ENCODE measurements at regions not wholly inside any gene's neighbourhood (a gene's known extent, or its start where the extent isn't known, plus 50 kb on each side); places are given as distances from the start of the nearest gene placed in this dataset.

DNA sequence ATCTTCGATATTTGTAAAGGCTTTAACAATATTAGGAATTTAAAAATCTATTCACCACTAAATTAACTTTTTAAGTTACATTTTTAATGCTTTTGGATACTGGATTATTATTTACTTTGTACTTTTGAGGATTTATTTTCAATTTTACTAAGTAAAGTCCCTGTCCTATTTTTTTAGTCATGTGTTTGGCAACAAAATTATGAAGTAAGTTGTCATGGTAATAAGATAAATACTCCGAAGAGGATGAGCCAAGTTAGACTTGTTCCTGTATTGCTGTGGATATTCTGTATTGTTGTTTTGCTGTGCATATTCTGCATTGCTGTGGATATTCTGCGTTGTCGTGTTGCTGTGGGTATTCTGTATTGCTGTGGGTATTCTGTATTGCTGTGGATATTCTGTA, 210.1 kb downstream of the MTRR start:
- H3K27ac ChIP-seq (ENCODE audit: low read length), result no peak overlapping the region
- H3K9me3 ChIP-seq (ENCODE audit: control insufficient read depth, insufficient read depth, low read length), result no peaks in the 10 kb centered on the region
- no peak for DNase-seq (ENCODE audit: low read depth, low spot score)
- H3K27me3 ChIP-seq (ENCODE audit: control insufficient read depth, insufficient read depth, low read length), result no peaks in the 10 kb centered on the region
- H3K36me3 ChIP-seq (ENCODE audit: control insufficient read depth, insufficient read depth, low read length), result no peaks in the 10 kb centered on the region
- no CpG with 5 or more reads among the region's 4 CpGs for WGBS (ENCODE audit: insufficient coverage, insufficient read length)
- H3K4me1 ChIP-seq (ENCODE audit: control insufficient read depth, insufficient read depth, low read length), result no peaks in the 10 kb centered on the region
- H3K4me3 ChIP-seq (ENCODE audit: low read length), result no peak overlapping the region

DNA sequence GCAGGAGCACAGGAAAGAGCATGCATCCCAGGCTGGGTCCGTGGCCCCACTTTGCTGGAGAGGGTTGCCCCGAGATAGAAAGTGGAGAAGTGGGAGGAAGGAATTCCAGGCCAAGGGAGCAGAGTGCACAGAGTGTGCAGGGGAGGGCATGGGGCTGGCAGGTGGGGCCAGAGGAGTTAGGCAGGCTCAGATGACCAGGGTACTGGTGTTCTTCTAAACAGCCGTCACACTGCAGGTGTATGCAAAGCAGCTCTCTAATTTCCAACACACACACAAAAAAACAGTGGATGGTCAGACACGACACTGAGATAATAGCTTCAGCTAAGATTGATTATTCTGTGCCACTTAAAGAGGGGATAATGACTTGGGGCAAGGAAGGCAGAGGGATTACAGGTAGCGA, 212.2 kb downstream of the MTRR start:
- Histone ChIP-seq H3K27ac (ENCODE audit: low read length) (no peak overlapping the region), H3K9me3 (ENCODE audit: control insufficient read depth, insufficient read depth, low read length) (no peaks in the 10 kb centered on the region), H3K4me1 (ENCODE audit: control insufficient read depth, insufficient read depth, low read length) (no peaks in the 10 kb centered on the region), H3K36me3 (ENCODE audit: control insufficient read depth, insufficient read depth, low read length) (no peaks in the 10 kb centered on the region), H3K27me3 (ENCODE audit: control insufficient read depth, insufficient read depth, low read length) (no peaks in the 10 kb centered on the region), H3K4me3 (ENCODE audit: low read length) (no peak overlapping the region)
- no CpG with 5 or more reads among the region's 5 CpGs for WGBS (ENCODE audit: insufficient coverage, insufficient read length)
- no peak for DNase-seq (ENCODE audit: low read depth, low spot score)

DNA sequence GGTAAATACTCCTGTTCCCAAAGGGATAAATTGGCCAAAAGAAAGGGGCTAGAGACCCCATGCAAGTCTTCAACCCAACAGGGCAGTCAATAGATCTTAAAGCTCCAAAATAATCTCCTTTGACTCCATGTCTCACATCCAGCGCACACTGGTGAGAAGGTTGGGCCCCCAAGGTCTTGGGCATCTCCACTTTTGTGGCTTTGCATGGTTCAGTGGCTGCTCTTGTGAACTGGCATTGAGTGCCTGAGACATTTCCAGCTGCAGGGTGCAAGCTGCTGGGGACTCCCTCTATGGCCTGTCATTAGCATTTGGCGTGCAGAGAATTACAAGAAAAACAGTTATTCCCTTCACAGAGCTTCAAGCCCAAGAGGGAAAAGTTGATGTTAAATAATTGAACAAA, 224.7 kb downstream of the MTRR start:
- H3K27me3 ChIP-seq (ENCODE audit: control insufficient read depth, insufficient read depth, low read length), result no peaks in the 10 kb centered on the region
- no peaks in the 10 kb centered on the region for H3K4me1 ChIP-seq (ENCODE audit: control insufficient read depth, insufficient read depth, low read length)
- no peak overlapping the region for H3K4me3 ChIP-seq (ENCODE audit: low read length)
- DNase-seq (ENCODE audit: low read depth, low spot score), result no peak
- H3K9me3 ChIP-seq (ENCODE audit: control insufficient read depth, insufficient read depth, low read length), result no peaks in the 10 kb centered on the region
- H3K36me3 ChIP-seq (ENCODE audit: control insufficient read depth, insufficient read depth, low read length), result no peaks in the 10 kb centered on the region
- no peak overlapping the region for H3K27ac ChIP-seq (ENCODE audit: low read length)
- no CpG with 5 or more reads among the region's 2 CpGs for WGBS (ENCODE audit: insufficient coverage, insufficient read length)

DNA sequence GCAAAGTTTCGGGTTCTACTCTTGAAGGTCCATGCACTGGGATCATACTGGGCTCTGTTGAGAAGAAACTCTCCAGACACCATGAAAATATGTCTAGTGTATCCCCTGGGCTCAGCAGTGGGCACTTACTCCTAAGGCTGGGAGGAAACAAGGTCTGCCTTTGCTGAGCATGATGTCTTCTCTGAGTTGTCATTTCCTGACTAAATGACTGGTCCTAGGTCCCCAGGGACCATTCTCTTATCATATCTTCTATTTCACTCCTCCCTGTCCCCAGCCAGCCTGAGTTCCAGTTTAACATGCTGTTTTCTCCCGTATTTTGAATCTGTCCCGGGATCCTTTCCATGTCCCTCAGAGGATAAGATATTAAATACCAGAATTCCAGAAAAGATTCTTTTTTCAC, 225.4 kb downstream of the MTRR start:
- no peak overlapping the region for H3K4me3 ChIP-seq (ENCODE audit: low read length)
- no peak for DNase-seq (ENCODE audit: low read depth, low spot score)
- WGBS (ENCODE audit: insufficient coverage, insufficient read length), result no CpG with 5 or more reads among the region's 3 CpGs
- no peaks in the 10 kb centered on the region for H3K27me3 ChIP-seq (ENCODE audit: control insufficient read depth, insufficient read depth, low read length)
- no peaks in the 10 kb centered on the region for H3K9me3 ChIP-seq (ENCODE audit: control insufficient read depth, insufficient read depth, low read length)
- H3K4me1 ChIP-seq (ENCODE audit: control insufficient read depth, insufficient read depth, low read length), result no peaks in the 10 kb centered on the region
- H3K27ac ChIP-seq (ENCODE audit: low read length), result no peak overlapping the region
- H3K36me3 ChIP-seq (ENCODE audit: control insufficient read depth, insufficient read depth, low read length), result no peaks in the 10 kb centered on the region

DNA sequence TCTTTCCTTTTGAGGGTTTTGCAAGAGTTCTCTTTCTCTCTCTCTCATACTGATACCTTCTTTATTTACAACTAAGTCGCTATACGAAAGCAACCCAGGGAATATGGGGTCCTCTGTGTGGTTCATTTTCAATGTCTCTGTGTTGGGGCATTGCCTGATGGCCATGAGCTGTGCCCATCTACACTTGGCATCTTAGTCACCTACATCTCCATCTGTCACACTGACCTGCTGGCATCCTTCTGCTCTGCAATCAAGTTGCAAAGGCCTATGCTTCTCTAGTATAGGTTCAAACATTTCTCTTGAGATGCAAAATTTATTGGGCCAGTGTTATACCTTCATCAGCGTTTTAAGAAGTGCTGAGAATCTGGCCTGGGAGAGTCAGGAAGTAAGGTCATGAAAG, 228.2 kb downstream of the MTRR start:
- Histone ChIP-seq H3K9me3 (ENCODE audit: control insufficient read depth, insufficient read depth, low read length) (no peaks in the 10 kb centered on the region), H3K4me3 (ENCODE audit: low read length) (no peak overlapping the region), H3K27me3 (ENCODE audit: control insufficient read depth, insufficient read depth, low read length) (no peaks in the 10 kb centered on the region), H3K27ac (ENCODE audit: low read length) (no peak overlapping the region), H3K4me1 (ENCODE audit: control insufficient read depth, insufficient read depth, low read length) (no peaks in the 10 kb centered on the region), H3K36me3 (ENCODE audit: control insufficient read depth, insufficient read depth, low read length) (no peaks in the 10 kb centered on the region)
- no CpG with 5 or more reads among the region's 3 CpGs for WGBS (ENCODE audit: insufficient coverage, insufficient read length)
- DNase-seq (ENCODE audit: low read depth, low spot score), result no peak

DNA sequence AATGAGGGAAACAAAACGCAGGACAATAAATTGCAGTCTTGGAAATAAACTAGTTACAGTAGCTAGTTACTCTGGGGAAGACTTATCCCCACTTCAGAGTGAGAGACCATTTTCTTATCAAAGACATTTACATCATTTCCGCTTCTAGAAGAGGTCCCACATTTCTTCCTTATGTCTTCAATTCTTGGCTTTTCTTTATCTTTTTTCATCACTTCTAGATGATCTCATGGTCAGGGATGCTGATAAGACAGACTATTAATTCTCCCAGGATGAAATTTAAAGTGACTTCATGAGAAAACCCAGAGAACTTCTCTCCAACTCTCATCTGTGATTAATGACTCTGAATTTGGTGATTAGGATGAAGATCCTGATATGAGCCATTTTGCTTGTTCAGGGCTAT, 229.1 kb downstream of the MTRR start:
- Histone ChIP-seq H3K36me3 (ENCODE audit: control insufficient read depth, insufficient read depth, low read length) (no peaks in the 10 kb centered on the region), H3K27me3 (ENCODE audit: control insufficient read depth, insufficient read depth, low read length) (no peaks in the 10 kb centered on the region), H3K4me3 (ENCODE audit: low read length) (no peak overlapping the region), H3K4me1 (ENCODE audit: control insufficient read depth, insufficient read depth, low read length) (no peaks in the 10 kb centered on the region), H3K9me3 (ENCODE audit: control insufficient read depth, insufficient read depth, low read length) (no peaks in the 10 kb centered on the region), H3K27ac (ENCODE audit: low read length) (no peak overlapping the region)
- DNase-seq (ENCODE audit: low read depth, low spot score), result no peak
- no CpG with 5 or more reads among the region's 2 CpGs for WGBS (ENCODE audit: insufficient coverage, insufficient read length)

DNA sequence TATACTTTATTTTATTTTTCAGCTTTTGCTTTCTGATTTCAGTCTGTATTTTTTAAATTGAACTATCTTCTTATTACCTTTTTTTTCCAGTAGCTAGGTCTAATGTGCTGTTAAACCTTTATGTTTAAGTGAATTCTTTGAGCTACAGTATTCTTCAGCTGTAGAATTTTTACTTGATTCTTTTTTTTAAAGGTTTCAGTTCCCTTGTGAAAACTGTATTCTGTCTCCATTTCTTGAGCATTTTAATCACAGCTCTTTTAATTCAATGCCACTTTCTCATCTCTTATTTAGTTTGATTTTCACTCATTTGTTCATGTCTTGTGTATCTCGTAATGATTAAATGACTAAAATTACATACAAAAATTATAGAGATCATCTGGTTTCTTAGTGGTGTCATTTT, 233.8 kb downstream of the MTRR start:
- no peak for DNase-seq (ENCODE audit: low read depth, low spot score)
- Histone ChIP-seq H3K27me3 (ENCODE audit: control insufficient read depth, insufficient read depth, low read length) (no peaks in the 10 kb centered on the region), H3K27ac (ENCODE audit: low read length) (no peak overlapping the region), H3K4me3 (ENCODE audit: low read length) (no peak overlapping the region), H3K9me3 (ENCODE audit: control insufficient read depth, insufficient read depth, low read length) (no peaks in the 10 kb centered on the region), H3K4me1 (ENCODE audit: control insufficient read depth, insufficient read depth, low read length) (no peaks in the 10 kb centered on the region), H3K36me3 (ENCODE audit: control insufficient read depth, insufficient read depth, low read length) (no peaks in the 10 kb centered on the region)
- WGBS (ENCODE audit: insufficient coverage, insufficient read length), result no CpG with 5 or more reads among the region's 1 CpG

DNA sequence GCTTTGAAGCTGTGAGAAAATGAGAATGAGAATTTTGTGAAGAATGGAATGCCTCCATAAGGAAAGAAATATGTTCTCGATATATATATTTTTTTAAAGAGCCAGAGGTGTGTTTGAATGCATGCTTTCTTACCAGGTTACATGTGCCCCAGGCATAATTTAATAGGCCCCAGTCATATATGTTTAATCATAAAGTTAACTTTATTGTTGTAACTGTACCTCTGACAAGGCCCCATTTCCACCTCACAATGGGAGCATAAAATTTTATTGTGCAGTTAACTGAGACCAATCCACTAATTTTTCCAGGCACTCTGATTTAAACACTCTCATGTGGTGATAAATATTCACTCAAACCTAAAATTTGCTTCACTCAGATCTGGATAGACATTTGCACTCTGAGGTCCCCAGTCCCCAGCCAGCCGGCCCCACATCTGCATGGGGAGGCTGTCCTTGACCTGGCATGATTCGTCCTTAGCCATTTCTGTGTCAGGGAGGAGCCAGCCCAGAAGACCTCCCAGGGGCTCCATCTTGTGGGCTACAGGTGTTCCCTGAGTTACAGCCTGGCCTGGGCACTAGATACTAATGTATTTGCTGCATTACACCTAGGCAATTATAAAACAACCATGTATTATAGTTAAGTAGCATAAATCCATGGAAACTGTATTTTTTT, 245.8 kb downstream of the MTRR start:
- Histone ChIP-seq H3K4me1 (ENCODE audit: control insufficient read depth, insufficient read depth, low read length) (no peaks in the 10 kb centered on the region), H3K4me3 (ENCODE audit: low read length) (no peak overlapping the region), H3K27ac (ENCODE audit: low read length) (no peak overlapping the region), H3K9me3 (ENCODE audit: control insufficient read depth, insufficient read depth, low read length) (no peaks in the 10 kb centered on the region), H3K27me3 (ENCODE audit: control insufficient read depth, insufficient read depth, low read length) (no peaks in the 10 kb centered on the region), H3K36me3 (ENCODE audit: control insufficient read depth, insufficient read depth, low read length) (no peaks in the 10 kb centered on the region)
- WGBS (ENCODE audit: insufficient coverage, insufficient read length), result no CpG with 5 or more reads among the region's 3 CpGs
- DNase-seq (ENCODE audit: low read depth, low spot score), result no peak

DNA sequence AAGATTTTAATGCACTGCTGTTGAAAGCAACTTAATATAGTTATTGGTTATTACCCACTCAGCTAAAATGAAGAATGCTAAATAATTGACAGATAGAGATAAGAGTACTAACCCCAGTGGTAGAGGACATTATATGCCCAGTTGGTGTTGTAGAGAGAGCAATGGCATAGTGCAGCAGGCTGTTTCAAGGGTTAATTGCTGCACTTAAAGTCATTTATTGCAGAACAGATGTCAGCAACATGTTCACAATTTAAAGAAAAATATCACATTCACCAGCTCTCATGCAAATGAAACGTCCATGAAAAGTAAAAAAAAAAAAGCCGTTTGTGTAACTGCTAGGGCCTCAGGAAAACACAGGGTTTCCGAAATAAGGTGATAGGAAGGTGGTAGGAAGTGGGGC, 254.6 kb downstream of the MTRR start:
- DNase-seq (ENCODE audit: low read depth, low spot score), result no peak

DNA sequence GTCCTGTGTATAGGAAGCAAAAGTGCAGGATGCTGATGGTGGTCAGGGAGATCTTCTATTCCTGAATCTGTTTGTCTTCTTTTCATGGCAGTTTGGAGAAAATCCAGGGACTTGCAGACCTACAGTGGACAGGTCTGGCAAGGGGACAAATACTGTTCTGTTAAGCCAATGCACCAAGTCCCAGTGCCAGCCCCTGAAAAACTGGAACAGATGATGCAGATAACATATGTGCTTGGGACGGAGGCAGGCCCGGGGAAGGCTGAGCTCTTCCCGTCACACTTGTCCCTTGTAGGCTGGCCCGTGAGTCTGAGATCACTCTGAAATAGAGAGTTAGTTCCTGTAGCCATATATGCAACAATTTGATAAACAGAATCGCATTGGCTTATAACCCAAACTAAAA, 265.7 kb downstream of the MTRR start:
- DNase-seq (ENCODE audit: low read depth, low spot score), result no peak
- Histone ChIP-seq H3K27ac (ENCODE audit: low read length) (no peak overlapping the region), H3K27me3 (ENCODE audit: control insufficient read depth, insufficient read depth, low read length) (no peaks in the 10 kb centered on the region), H3K4me1 (ENCODE audit: control insufficient read depth, insufficient read depth, low read length) (no peaks in the 10 kb centered on the region), H3K36me3 (ENCODE audit: control insufficient read depth, insufficient read depth, low read length) (no peaks in the 10 kb centered on the region), H3K4me3 (ENCODE audit: low read length) (no peak overlapping the region), H3K9me3 (ENCODE audit: control insufficient read depth, insufficient read depth, low read length) (no peaks in the 10 kb centered on the region)
- WGBS (ENCODE audit: insufficient coverage, insufficient read length), result no CpG with 5 or more reads among the region's 5 CpGs

More for the DNA sequence above, 254.6 kb downstream of the MTRR start:
- H3K27me3 ChIP-seq (ENCODE audit: control insufficient read depth, insufficient read depth, low read length), result no peaks in the 10 kb centered on the region
- no peaks in the 10 kb centered on the region for H3K9me3 ChIP-seq (ENCODE audit: control insufficient read depth, insufficient read depth, low read length)
- 100% methylated on average over 1 of the region's 3 CpGs for WGBS (ENCODE audit: insufficient coverage, insufficient read length)
- H3K36me3 ChIP-seq (ENCODE audit: control insufficient read depth, insufficient read depth, low read length), result no peaks in the 10 kb centered on the region
- H3K4me1 ChIP-seq (ENCODE audit: control insufficient read depth, insufficient read depth, low read length), result no peaks in the 10 kb centered on the region
- no peak overlapping the region for H3K27ac ChIP-seq (ENCODE audit: low read length)
- H3K4me3 ChIP-seq (ENCODE audit: low read length), result no peak overlapping the region

DNA sequence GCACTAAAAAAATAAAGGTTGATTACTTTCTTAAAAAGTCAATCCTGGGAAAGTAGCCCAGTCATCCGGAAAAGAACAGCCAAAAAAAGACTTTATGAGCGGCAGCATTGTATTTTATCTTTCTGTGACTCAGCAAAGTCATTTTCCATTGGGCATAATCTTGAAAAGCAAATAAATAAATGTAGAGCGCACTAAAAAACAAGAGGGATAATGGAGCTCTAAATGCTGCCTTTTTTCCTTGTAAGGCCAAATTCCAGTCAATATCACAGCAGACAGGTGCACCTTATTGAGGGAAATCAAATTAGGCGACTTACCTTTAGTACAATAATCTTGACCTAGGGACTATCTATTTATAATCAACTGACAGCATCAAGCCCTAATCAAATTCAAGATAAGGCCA, 266.8 kb downstream of the MTRR start:
- Histone ChIP-seq H3K4me1 (ENCODE audit: control insufficient read depth, insufficient read depth, low read length) (no peaks in the 10 kb centered on the region), H3K4me3 (ENCODE audit: low read length) (no peak overlapping the region), H3K9me3 (ENCODE audit: control insufficient read depth, insufficient read depth, low read length) (no peaks in the 10 kb centered on the region), H3K27me3 (ENCODE audit: control insufficient read depth, insufficient read depth, low read length) (no peaks in the 10 kb centered on the region), H3K36me3 (ENCODE audit: control insufficient read depth, insufficient read depth, low read length) (no peaks in the 10 kb centered on the region), H3K27ac (ENCODE audit: low read length) (no peak overlapping the region)
- no peak for DNase-seq (ENCODE audit: low read depth, low spot score)
- WGBS (ENCODE audit: insufficient coverage, insufficient read length), result no CpG with 5 or more reads among the region's 4 CpGs

All from iPS DF 6.9 (cell line).